Stomach (tissue), 8 donors: ENCODE measurements at regions not wholly inside any gene's neighbourhood (a gene's known extent, or its start where the extent isn't known, plus 50 kb on each side); places are given as distances from the start of the nearest gene placed in this dataset.

ENCODE experiments used
- DNase-seq, 2 donors: peaks; one replicate each; pipeline versions ENCODE4 v3.0.0 to v3.0.0-alpha.2; 2013 to 2019
- H3K27ac ChIP-seq, 5 donors: fragments of 200-600 bp in 4 of 5; sonication (generic) in 4 of 5; one replicate each; pipeline ENCODE4 v1.5.1; 2013 to 2019; ENCODE audit warnings: mild to moderate bottlenecking in 1 of 5, moderate library complexity in 1 of 5
- H3K27me3 ChIP-seq, 3 donors: fragments of 200-600 bp; sonication (generic); one replicate each; pipeline ENCODE4 v1.5.1; 2017 to 2019; ENCODE audit warnings: mixed run types in 1 of 3
- H3K36me3 ChIP-seq, 4 donors: fragments of 200-600 bp; sonication (generic); 1 replicate in 3 of 4; 2 replicates in 1 of 4; pipeline ENCODE4 v1.5.1; 2016 to 2019
- H3K4me1 ChIP-seq, 4 donors: fragments of 200-600 bp; sonication (generic); one replicate each; pipeline ENCODE4 v1.5.1; 2016 to 2019
- H3K4me3 ChIP-seq, 4 donors: fragments of 200-600 bp; sonication (generic) in 3 of 4; one replicate each; pipeline ENCODE4 v1.5.1; 2016 to 2019; ENCODE audit warnings: mild to moderate bottlenecking in 1 of 4
- H3K9me3 ChIP-seq, 4 donors: fragments of 200-600 bp; sonication (generic); one replicate each; pipeline ENCODE4 v1.5.1; 2016 to 2019
- CTCF ChIP-seq, 7 experiments: fragments of 450-650 bp in 4 of 7; fragments of 200-600 bp in 3 of 7; sonication (generic) in 3 of 7; IDR thresholded peaks; one replicate each; pipeline ENCODE4 v1.5.1; 2016 to 2019; ENCODE audit warnings: antibody characterized with exemption in 7 of 7, control low read depth in 2 of 7, mild to moderate bottlenecking in 1 of 7
- EP300 ChIP-seq: sonication (generic); formaldehyde crosslinking; IDR thresholded peaks from one replicate; pipeline ENCODE4 v1.6.1; 2017; ENCODE audit warnings: antibody characterized with exemption
- POLR2A ChIP-seq, 4 donors: fragments of 450-650 bp; IDR thresholded peaks; one replicate each; pipeline ENCODE4 v1.6.1; 2016; ENCODE audit warnings: antibody characterized with exemption in 4 of 4, control low read depth in 2 of 4, mild to moderate bottlenecking in 1 of 4, moderate library complexity in 1 of 4
- POLR2AphosphoS5 ChIP-seq, 3 donors: sonication (generic); formaldehyde crosslinking; IDR thresholded peaks; one replicate each; pipeline ENCODE4 v1.6.1; 2016; ENCODE audit warnings: antibody characterized with exemption in 3 of 3
- WGBS, 5 donors: extraction: QIAGEN DNeasy Blood & Tissue Kit in 3 of 5; methylation state at CpG; one replicate each; pipeline versions ENCODE4 v1.1.5 to v1.1.7; 2013 to 2018; 5-methylcytosine and 5-hydroxymethylcytosine counted together
- intact Hi-C: fragments of 100-400 bp; cut with DNase I; formaldehyde crosslinking; loops from one replicate; pipeline ENCODE4 v1.15.1; 2023; ENCODE audit warnings: low total_unique reads
- donor health status: healthy with polysubstance abuse.
- donor health status: Bipolar disorder and iron deficiency.
- donor health status: healthy.

DNA sequence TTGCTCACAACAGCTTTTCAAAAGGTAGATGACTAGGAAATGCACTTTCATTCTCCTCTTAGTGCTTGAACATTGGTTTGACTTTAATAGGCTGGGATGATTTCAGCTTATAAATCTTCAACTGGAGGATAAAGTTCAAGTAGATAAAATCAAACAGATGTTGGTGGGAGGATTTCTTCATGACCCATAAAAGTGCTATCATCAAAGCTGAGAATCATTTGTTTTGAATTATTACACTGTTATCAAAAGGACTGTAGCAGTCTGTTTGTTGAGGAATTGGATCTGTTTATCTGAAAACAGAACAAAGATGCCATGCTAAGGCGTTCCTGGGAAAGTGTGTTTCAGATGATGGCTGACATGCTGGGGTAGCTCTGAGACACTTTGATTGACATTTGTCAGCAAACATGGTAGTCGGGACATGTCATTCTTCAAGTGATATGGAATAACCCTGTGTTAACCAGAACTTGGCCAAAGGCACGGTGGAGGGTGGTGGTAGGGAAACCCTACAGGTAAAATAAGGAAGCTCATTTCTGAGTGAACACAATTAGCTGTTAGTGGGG lies 304.0 kb upstream of the PITX2 start:
- no peaks in the 10 kb centered on the region for H3K9me3 ChIP-seq
- H3K27ac ChIP-seq, result no peak overlapping the region
- no peaks in the 10 kb centered on the region for H3K36me3 ChIP-seq
- DNase-seq, result no peak
- TF ChIP-seq EP300, result no peak
- no peak for TF ChIP-seq POLR2AphosphoS5 (IDR thresholded peaks at IDR 0.05)
- TF ChIP-seq CTCF (IDR thresholded peaks at IDR 0.05), result no peak
- TF ChIP-seq POLR2A (IDR thresholded peaks at IDR 0.05), result no peak
- no peaks in the 10 kb centered on the region for H3K27me3 ChIP-seq
- intact Hi-C loops, result no loop called here
- no peaks in the 10 kb centered on the region for H3K4me1 ChIP-seq
- H3K4me3 ChIP-seq, result no peak overlapping the region
- WGBS, 5 donors, result 29 to 46% (median 31%) methylated on average over 3 of the region's 3 CpGs

GRCh38 chr4:110933341-110933740 lies 310.5 kb upstream of the PITX2 start:
- 59 to 71% (median 64%) methylated on average over 3 of the region's 3 CpGs for WGBS, 5 donors
- Histone ChIP-seq H3K9me3 (no peaks in the 10 kb centered on the region), H3K27ac (no peak overlapping the region), H3K36me3 (no peaks in the 10 kb centered on the region), H3K27me3 (no peaks in the 10 kb centered on the region), H3K4me1 (no peaks in the 10 kb centered on the region), H3K4me3 (no peak overlapping the region)
- intact Hi-C loops, result no loop called here
- TF ChIP-seq POLR2A (IDR thresholded peaks at IDR 0.05), result no peak
- no peak for TF ChIP-seq EP300
- no peak for TF ChIP-seq CTCF (IDR thresholded peaks at IDR 0.05)
- TF ChIP-seq POLR2AphosphoS5 (IDR thresholded peaks at IDR 0.05), result no peak
- no peak for DNase-seq

- Histone ChIP-seq H3K36me3 (no peaks in the 10 kb centered on the region), H3K9me3 (no peaks in the 10 kb centered on the region), H3K27me3 (no peaks in the 10 kb centered on the region), H3K4me1 (no peaks in the 10 kb centered on the region), H3K4me3 (no peak overlapping the region), H3K27ac (no peak overlapping the region)
- DNase-seq, result no peak
- WGBS, 5 donors, result 65 to 87% (median 77%) methylated on average over 3 of the region's 3 CpGs
- intact Hi-C loops, result no loop called here
- no peak for TF ChIP-seq POLR2AphosphoS5 (IDR thresholded peaks at IDR 0.05)
- no peak for TF ChIP-seq POLR2A (IDR thresholded peaks at IDR 0.05)
These were observed 321.6 kb upstream of the PITX2 start for GRCh38 chr4:110944501-110944900.

GRCh38 chr4:110945600-110945999 lies 322.7 kb upstream of the PITX2 start:
- TF ChIP-seq CTCF (IDR thresholded peaks at IDR 0.05) (no peak), EP300 (no peak), POLR2AphosphoS5 (IDR thresholded peaks at IDR 0.05) (no peak), POLR2A (IDR thresholded peaks at IDR 0.05) (no peak)
- H3K27ac ChIP-seq, result no peak overlapping the region
- no peak overlapping the region for H3K4me3 ChIP-seq
- intact Hi-C loops, result no loop called here
- no peaks in the 10 kb centered on the region for H3K9me3 ChIP-seq
- no peaks in the 10 kb centered on the region for H3K36me3 ChIP-seq
- no peaks in the 10 kb centered on the region for H3K27me3 ChIP-seq
- WGBS, 5 donors, result 93 to 97% (median 96%) methylated on average over 16 of the region's 16 CpGs
- DNase-seq, result no peak
- H3K4me1 ChIP-seq, result no peaks in the 10 kb centered on the region

DNA sequence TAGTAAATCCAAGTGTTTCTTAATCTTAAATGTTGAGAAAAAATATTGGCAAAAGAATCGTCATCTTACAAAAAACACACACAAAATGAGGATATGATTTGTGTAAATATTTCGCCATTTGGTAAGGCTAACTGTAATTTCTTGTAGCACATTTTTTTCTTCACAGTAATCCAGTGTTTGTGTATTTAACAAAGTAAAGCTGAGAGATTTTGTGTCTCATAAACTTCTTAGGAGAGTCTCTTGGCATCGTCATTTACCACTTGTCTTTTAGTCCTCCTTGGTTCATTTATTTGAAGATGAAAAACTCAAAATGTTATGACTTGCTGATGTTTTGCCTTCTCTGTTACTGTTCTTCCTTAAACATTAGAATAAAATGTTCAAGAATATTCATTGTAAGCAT lies 326.7 kb upstream of the PITX2 start:
- Histone ChIP-seq H3K27ac (no peak overlapping the region), H3K4me1 (no peaks in the 10 kb centered on the region), H3K27me3 (no peaks in the 10 kb centered on the region), H3K4me3 (no peak overlapping the region), H3K36me3 (no peaks in the 10 kb centered on the region), H3K9me3 (no peaks in the 10 kb centered on the region)
- no peak for DNase-seq
- WGBS, 5 donors, result 58 to 73% (median 72%) methylated on average over 3 of the region's 3 CpGs
- intact Hi-C loops, result no loop called here
- TF ChIP-seq POLR2AphosphoS5 (IDR thresholded peaks at IDR 0.05) (no peak), CTCF (IDR thresholded peaks at IDR 0.05) (no peak), EP300 (no peak), POLR2A (IDR thresholded peaks at IDR 0.05) (no peak)
